K562 (cell line): ENCODE measurements at regions not wholly inside any gene's neighbourhood (a gene's known extent, or its start where the extent isn't known, plus 50 kb on each side); places are given as distances from the start of the nearest gene placed in this dataset.

Experiments
- ATAC-seq: fragments of 200-7000 bp; cut with Tn5 transposase; 3 replicates; pipeline ENCODE4 v1.9.1; 2020; ENCODE audit warnings: moderate library complexity
- BruUV-seq: library from RNA; stranded (reverse); fragments of 400-500 nt; replicated peaks from 2 replicates; lab custom pipeline; 2021; lab: Mats Ljungman, UMichigan
- CTCF ChIA-PET: fragments of 300-600 bp; formaldehyde crosslinking; extraction: SDS; loops from one replicate; lab custom pipeline; 2021; ENCODE audit warnings: low intra/inter-chr PET ratio; lab: Yijun Ruan, JAX
- POLR2A ChIA-PET: fragments of 300-600, 350-650 bp; sonication (Branson Sonifier 250); formaldehyde crosslinking; extraction: SDS; loops from one replicate; lab custom pipeline; 2021; ENCODE audit warnings: antibody characterized with exemption, inconsistent platforms; lab: Yijun Ruan, JAX
- DNase-seq, 4 experiments: peaks; one replicate each; pipeline versions ENCODE4 v3.0.0 to v3.0.0-alpha.2; 2011 to 2018; ENCODE audit warnings: low spot score in 3 of 4, mixed read lengths in 3 of 4; ENCODE audit errors: extremely low read depth in 1 of 4
- FAIRE-seq: peaks from 2 replicates; lab custom pipeline; 2011; peaks lifted over from hg19 to GRCh38; lab: Jason Lieb, UNC
- H2AFZ ChIP-seq: 2 replicates; pipeline ENCODE4 v1.6.0; 2011; ENCODE audit warnings: low read depth, low read length, control low read depth, inconsistent platforms
- H3K27ac ChIP-seq: fragments of 200-600 bp; 3 replicates; pipeline ENCODE4 v1.8.0; 2011; ENCODE audit warnings: low read depth, mild to moderate bottlenecking, control low read depth, inconsistent platforms, low read length, moderate library complexity, mixed read lengths; ENCODE audit errors: extremely low read depth
- H3K27me3 ChIP-seq, 2 experiments: fragments of 300-600 bp in 1 of 2; 2 replicates in 1 of 2; 3 replicates in 1 of 2; pipeline versions ENCODE4 v1.6.0 to v1.8.0; 2011; ENCODE audit warnings: inconsistent platforms in 2 of 2, low read length in 2 of 2, mild to moderate bottlenecking in 1 of 2, mixed read lengths in 1 of 2, moderate library complexity in 1 of 2; ENCODE audit not compliant: control insufficient read depth in 2 of 2, insufficient read depth in 2 of 2
- H3K36me3 ChIP-seq: fragments of 300-600 bp; 3 replicates; pipeline ENCODE4 v1.8.0; 2011; ENCODE audit warnings: mild to moderate bottlenecking, low read length, inconsistent platforms; ENCODE audit not compliant: control insufficient read depth, insufficient read depth
- H3K4me1 ChIP-seq, 2 experiments: fragments of 200-600 bp in 1 of 2; replicated peaks in 1 of 2; 2 replicates in 1 of 2; 3 replicates in 1 of 2; pipeline versions ENCODE4 v1.5.1 to v1.8.0; 2011; ENCODE audit warnings: inconsistent platforms in 2 of 2, low read length in 2 of 2, mild to moderate bottlenecking in 1 of 2, mixed read lengths in 1 of 2, moderate library complexity in 1 of 2; ENCODE audit not compliant: control insufficient read depth in 2 of 2, insufficient read depth in 2 of 2
- H3K4me2 ChIP-seq: 2 replicates; pipeline ENCODE4 v1.6.1; 2011; ENCODE audit warnings: low read length, control low read depth, inconsistent platforms, mixed read lengths; ENCODE audit not compliant: insufficient read depth
- H3K4me3 ChIP-seq: fragments of 200-600 bp; sonication (generic), shearing (Covaris generic); 2 replicates; pipeline ENCODE4 v1.5.1; 2016; ENCODE audit warnings: control low read depth, inconsistent platforms
- H3K79me2 ChIP-seq: fragments of 200-600 bp; 3 replicates; pipeline ENCODE4 v1.8.0; 2011; ENCODE audit warnings: low read length, inconsistent platforms; ENCODE audit not compliant: control insufficient read depth, insufficient read depth
- H3K9ac ChIP-seq, 2 experiments: 2 replicates each; pipeline versions ENCODE4 v1.6.0 to v1.6.1; 2011; ENCODE audit warnings: low read depth in 2 of 2, low read length in 2 of 2, control low read depth in 1 of 2, inconsistent platforms in 1 of 2, mild to moderate bottlenecking in 1 of 2, mixed read lengths in 1 of 2; ENCODE audit not compliant: insufficient read depth in 1 of 2
- H3K9me1 ChIP-seq: one replicate; pipeline ENCODE4 v1.6.0; 2011; ENCODE audit warnings: inconsistent platforms, mild to moderate bottlenecking, low read length, moderate library complexity; ENCODE audit not compliant: control insufficient read depth, insufficient read depth
- H3K9me3 ChIP-seq: replicated peaks from 2 replicates; pipeline ENCODE4 v1.5.1; 2011; ENCODE audit warnings: low read depth, low read length, inconsistent platforms; ENCODE audit not compliant: control insufficient read depth, insufficient read depth
- H4K20me1 ChIP-seq: replicated peaks from 2 replicates; pipeline ENCODE4 v1.6.1; 2011; ENCODE audit warnings: low read length, inconsistent platforms, mixed read lengths; ENCODE audit not compliant: control insufficient read depth, insufficient read depth
- ASH1L ChIP-seq: fragments of 450-650 bp; IDR thresholded peaks from 2 replicates; pipeline ENCODE4 v1.6.1; 2018; ENCODE audit warnings: borderline replicate concordance, mild to moderate bottlenecking, low read depth; ENCODE audit not compliant: partially characterized antibody
- BACH1 ChIP-seq: fragments of 200-800 bp; sonication (Bioruptor generic); IDR thresholded peaks from 2 replicates; pipeline ENCODE4 v1.6.1; 2016; ENCODE audit warnings: missing genetic modification characterization, missing compliant biosample characterization
- FUS ChIP-seq: fragments of 200-400 bp; formaldehyde crosslinking; optimal IDR thresholded peaks from 2 replicates; pipeline ENCODE3; 2017; ENCODE audit warnings: low read depth, low read length
- MCM2 ChIP-seq: fragments of 450-650 bp; IDR thresholded peaks from 2 replicates; pipeline ENCODE4 v1.6.1; 2017; ENCODE audit warnings: low read depth, mild to moderate bottlenecking
- PURB ChIP-seq: sonication (generic); formaldehyde crosslinking; IDR thresholded peaks from 2 replicates; pipeline ENCODE4 v1.9.0; 2021; ENCODE audit warnings: low read depth, mild to moderate bottlenecking, missing genetic modification reagents
- RFX5 ChIP-seq: IDR thresholded peaks from 2 replicates; pipeline ENCODE4 v1.6.1; 2011; ENCODE audit warnings: low read depth, mild to moderate bottlenecking, improper control_type of control experiment, low read length
- STAT5B ChIP-seq: fragments of 250-450 bp; sonication (Bioruptor Pico); IDR thresholded peaks from 2 replicates; pipeline ENCODE4 v1.8.0; 2021; ENCODE audit warnings: mild to moderate bottlenecking, inconsistent platforms
- UBTF ChIP-seq, 2 experiments: IDR thresholded peaks; 2 replicates each; pipeline ENCODE4 v1.6.1; 2012; ENCODE audit warnings: improper control_type of control experiment in 2 of 2, low read depth in 2 of 2, low read length in 2 of 2, borderline replicate concordance in 1 of 2
- WGBS: fragments of 100-300 bp; shearing (Covaris generic); methylation state at CpG from one replicate; pipeline ENCODE4 v1.1.6; 2016; ENCODE audit warnings: low coverage, mixed read lengths; ENCODE audit not compliant: insufficient coverage; ENCODE audit errors: missing lambda C conversion rate; 5-methylcytosine and 5-hydroxymethylcytosine counted together
- in situ Hi-C: fragments of 300-500 bp; cut with MboI; formaldehyde crosslinking; loops from 4 replicates; pipeline ENCODE4 v1.15.0; 2018; ENCODE audit warnings: inconsistent platforms, mixed read lengths
- intact Hi-C: fragments of 100-400 bp; cut with micrococcal nuclease; formaldehyde crosslinking; loops from 2 replicates; pipeline ENCODE4 v1.14.2; 2022
- TF ChIP-seq, protein P1 (sequence below): sonication (generic); formaldehyde crosslinking; IDR thresholded peaks from 2 replicates; pipeline ENCODE4 v1.9.0; 2022; ENCODE audit warnings: mild to moderate bottlenecking, missing genetic modification reagents
- TF ChIP-seq, protein P2 (sequence below): sonication (generic); formaldehyde crosslinking; IDR thresholded peaks from 2 replicates; pipeline ENCODE4 v1.5.0; 2020; ENCODE audit warnings: missing genetic modification reagents

DNA sequence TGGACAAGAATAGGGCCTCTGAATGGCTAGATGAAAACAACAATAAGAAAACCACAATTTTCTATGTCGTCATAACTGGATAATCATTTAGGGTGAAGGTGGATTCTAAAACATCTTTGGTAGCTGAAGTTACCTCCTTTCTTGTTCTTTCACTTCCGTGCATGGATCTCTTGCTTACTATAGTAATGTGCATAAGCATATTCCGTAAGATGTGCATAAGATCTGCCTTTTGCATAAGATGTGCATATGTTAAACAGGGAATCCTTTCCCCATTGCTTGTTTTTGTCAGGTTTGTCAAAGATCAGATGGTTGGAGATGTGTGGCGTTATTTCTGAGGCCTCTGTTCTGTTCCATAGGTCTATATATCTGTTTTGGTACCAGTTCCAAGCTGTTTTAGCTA lies 353.6 kb downstream of the MTX2 start (continued):
- TF ChIP-seq UBTF (IDR thresholded peaks at IDR 0.05; ENCODE audit: borderline replicate concordance in 1 of 2, low read depth in 2 of 2, low read length in 2 of 2), result no peak
- TF ChIP-seq, protein P1, sequence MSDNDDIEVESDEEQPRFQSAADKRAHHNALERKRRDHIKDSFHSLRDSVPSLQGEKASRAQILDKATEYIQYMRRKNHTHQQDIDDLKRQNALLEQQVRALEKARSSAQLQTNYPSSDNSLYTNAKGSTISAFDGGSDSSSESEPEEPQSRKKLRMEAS, result no peak
- no peak for TF ChIP-seq MCM2
- TF ChIP-seq FUS, result no peak
- TF ChIP-seq, all 486 proteins: peak for 0

- H3K36me3 ChIP-seq, result no peaks in the 10 kb centered on the region
- H2AFZ ChIP-seq, result no peak overlapping the region
- ATAC-seq (no peak), FAIRE-seq (no peak), DNase-seq (no peak)
- no peaks in the 10 kb centered on the region for H3K4me1 ChIP-seq
- CTCF ChIA-PET, result no interaction called here
- BruUV-seq, result no TSS peak
- no peak for TF ChIP-seq BACH1 (tag)
- no peak for TF ChIP-seq PURB (CRISPR knock-in tag)
- no peak for TF ChIP-seq ASH1L
- TF ChIP-seq STAT5B (CRISPR knock-in tag), result no peak
- no peak for TF ChIP-seq RFX5
- TF ChIP-seq, protein P2, sequence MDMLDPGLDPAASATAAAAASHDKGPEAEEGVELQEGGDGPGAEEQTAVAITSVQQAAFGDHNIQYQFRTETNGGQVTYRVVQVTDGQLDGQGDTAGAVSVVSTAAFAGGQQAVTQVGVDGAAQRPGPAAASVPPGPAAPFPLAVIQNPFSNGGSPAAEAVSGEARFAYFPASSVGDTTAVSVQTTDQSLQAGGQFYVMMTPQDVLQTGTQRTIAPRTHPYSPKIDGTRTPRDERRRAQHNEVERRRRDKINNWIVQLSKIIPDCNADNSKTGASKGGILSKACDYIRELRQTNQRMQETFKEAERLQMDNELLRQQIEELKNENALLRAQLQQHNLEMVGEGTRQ (CRISPR knock-in tag), result no peak
- no peaks in the 10 kb centered on the region for H3K9me3 ChIP-seq
- intact Hi-C loops (no loop called here), in situ Hi-C loops (no loop called here)
- no peaks in the 10 kb centered on the region for H3K9me1 ChIP-seq
- no peak overlapping the region for H3K4me2 ChIP-seq
- H3K79me2 ChIP-seq, result no peaks in the 10 kb centered on the region
- no peak overlapping the region for H3K4me3 ChIP-seq
- peaks cover 0 to 10% of the 10 kb centered on the region in 2 experiments; a peak in 3 of 5 replicates for H3K27me3 ChIP-seq
- POLR2A ChIA-PET, result no interaction called here
- no peaks in the 10 kb centered on the region for H4K20me1 ChIP-seq
- no peak overlapping the region for H3K27ac ChIP-seq
- WGBS, result 2% methylated on average over 8 of the region's 8 CpGs
- H3K9ac ChIP-seq, result no peak overlapping the region
These were observed 357.6 kb downstream of the MTX2 start for GRCh38 chr2:176626796-176627195.
